ENCODE measurements at regions not wholly inside any gene's neighbourhood (a gene's known extent, or its start where the extent isn't known, plus 50 kb on each side); places are given as distances from the start of the nearest gene placed in this dataset.
A peak's percentile ranks its signal among the peaks of the same experiment; 100 is the strongest.

- H3K4me3 ChIP-seq (ENCODE audit: low read depth, low read length) = no peak overlapping the region
- no peak for TF ChIP-seq CTCF (IDR thresholded peaks at IDR 0.05; ENCODE audit: control insufficient read depth, extremely low read depth, insufficient read depth)
- DNase-seq (ENCODE audit: low read depth) = no peak
Observed at GRCh38 chrX:71000139-71000538, 68.0 kb downstream of the SNX12 start.

GRCh38 chrX:70998411-70999027 lies 67.6 kb upstream of the SLC7A3 start:
- no peak for DNase-seq (ENCODE audit: low read depth)
- H3K4me3 ChIP-seq (ENCODE audit: low read depth, low read length) = no peak overlapping the region
- 0 out of 2 replicates have a peak, but pooled peaks have one; percentile 15 for TF ChIP-seq CTCF (IDR thresholded peaks at IDR 0.05; ENCODE audit: control insufficient read depth, extremely low read depth, insufficient read depth)

- H3K4me3 ChIP-seq (ENCODE audit: low read depth, low read length) = no peak overlapping the region
- no peak for DNase-seq (ENCODE audit: low read depth)
- no peak for TF ChIP-seq CTCF (IDR thresholded peaks at IDR 0.05; ENCODE audit: control insufficient read depth, extremely low read depth, insufficient read depth)
Observed at GRCh38 chrX:70995338-70995737, 64.4 kb upstream of the SLC7A3 start.

- TF ChIP-seq CTCF (IDR thresholded peaks at IDR 0.05; ENCODE audit: control insufficient read depth, extremely low read depth, insufficient read depth) = no peak
- no peak overlapping the region for H3K4me3 ChIP-seq (ENCODE audit: low read depth, low read length)
- no peak for DNase-seq (ENCODE audit: low read depth)
Observed at GRCh38 chrX:70988425-70988824, 57.5 kb upstream of the SLC7A3 start.

Measured in LNCaP clone FGC (cell line).